GM23248 (cell line): ENCODE measurements at regions not wholly inside any gene's neighbourhood (a gene's known extent, or its start where the extent isn't known, plus 50 kb on each side); places are given as distances from the start of the nearest gene placed in this dataset.

Experiments used
- DNase-seq: peaks from one replicate; pipeline ENCODE4 v3.0.0-alpha.2; 2015
- H2AFZ ChIP-seq: fragments of 200-600 bp; sonication (generic); 2 replicates; pipeline ENCODE4 v1.6.1; 2016; ENCODE audit warnings: antibody characterized with exemption
- H3F3A ChIP-seq: fragments of 200-600 bp; sonication (generic); 2 replicates; pipeline ENCODE4 v1.6.1; 2016; ENCODE audit warnings: mild to moderate bottlenecking, antibody characterized with exemption, mixed run types; ENCODE audit not compliant: insufficient read depth
- H3K27ac ChIP-seq: fragments of 200-600 bp; sonication (generic); 2 replicates; pipeline ENCODE4 v1.5.1; 2016; ENCODE audit warnings: mild to moderate bottlenecking
- H3K27me3 ChIP-seq: fragments of 200-600 bp; sonication (generic); replicated peaks from 2 replicates; pipeline ENCODE4 v1.6.1; 2016; ENCODE audit warnings: mild to moderate bottlenecking; ENCODE audit not compliant: insufficient read depth
- H3K36me3 ChIP-seq: fragments of 200-600 bp; sonication (generic); 2 replicates; pipeline ENCODE4 v1.6.1; 2016; ENCODE audit warnings: low read depth, mild to moderate bottlenecking
- H3K4me1 ChIP-seq: fragments of 200-600 bp; sonication (generic); 2 replicates; pipeline ENCODE4 v1.6.1; 2016; ENCODE audit warnings: mild to moderate bottlenecking; ENCODE audit not compliant: insufficient read depth
- H3K4me2 ChIP-seq: fragments of 200-600 bp; sonication (generic); one replicate; pipeline ENCODE4 v1.6.1; 2016; ENCODE audit warnings: mild to moderate bottlenecking; ENCODE audit not compliant: unreplicated experiment
- H3K4me3 ChIP-seq: fragments of 200-600 bp; sonication (generic); 2 replicates; pipeline ENCODE4 v1.5.1; 2016; ENCODE audit warnings: mild to moderate bottlenecking
- H3K79me2 ChIP-seq: fragments of 200-600 bp; sonication (generic); 2 replicates; pipeline ENCODE4 v1.6.1; 2016; ENCODE audit warnings: mild to moderate bottlenecking; ENCODE audit not compliant: insufficient read depth
- H3K9ac ChIP-seq: fragments of 200-600 bp; sonication (generic); 2 replicates; pipeline ENCODE4 v1.6.1; 2016; ENCODE audit warnings: mild to moderate bottlenecking
- H3K9me2 ChIP-seq: fragments of 200-600 bp; sonication (generic); 2 replicates; pipeline ENCODE4 v1.6.1; 2016; ENCODE audit warnings: mixed run types, mild to moderate bottlenecking, moderate library complexity; ENCODE audit not compliant: insufficient read depth
- H3K9me3 ChIP-seq: fragments of 200-600 bp; sonication (generic); one replicate; pipeline ENCODE4 v1.6.1; 2017; ENCODE audit warnings: low read depth
- H4K20me1 ChIP-seq: fragments of 200-600 bp; sonication (generic); 2 replicates; pipeline ENCODE4 v1.6.0; 2016; ENCODE audit not compliant: insufficient read depth
- EZH2 ChIP-seq: fragments of 200-600 bp; sonication (generic); IDR thresholded peaks from 2 replicates; pipeline ENCODE4 v1.6.1; 2018; ENCODE audit warnings: antibody characterized with exemption, mild to moderate bottlenecking; ENCODE audit not compliant: insufficient read depth, poor library complexity, severe bottlenecking
- EZH2phosphoT487 ChIP-seq: fragments of 200-600 bp; sonication (generic); IDR thresholded peaks from 2 replicates; pipeline ENCODE4 v1.6.1; 2018; ENCODE audit warnings: antibody characterized with exemption, moderate library complexity, mild to moderate bottlenecking, low read depth; ENCODE audit not compliant: insufficient read depth
- WGBS, 2 experiments: methylation state at CpG; one replicate each; pipeline ENCODE4 v1.1.6; 2015 to 2017; ENCODE audit warnings: low lambda C conversion rate in 2 of 2, low coverage in 1 of 2; ENCODE audit errors: missing lambda C conversion rate in 2 of 2; 5-methylcytosine and 5-hydroxymethylcytosine counted together
- in situ Hi-C: fragments of 300-500 bp; cut with MboI; formaldehyde crosslinking; loops from 2 replicates; pipeline ENCODE4 v1.15.0; 2020

DNA sequence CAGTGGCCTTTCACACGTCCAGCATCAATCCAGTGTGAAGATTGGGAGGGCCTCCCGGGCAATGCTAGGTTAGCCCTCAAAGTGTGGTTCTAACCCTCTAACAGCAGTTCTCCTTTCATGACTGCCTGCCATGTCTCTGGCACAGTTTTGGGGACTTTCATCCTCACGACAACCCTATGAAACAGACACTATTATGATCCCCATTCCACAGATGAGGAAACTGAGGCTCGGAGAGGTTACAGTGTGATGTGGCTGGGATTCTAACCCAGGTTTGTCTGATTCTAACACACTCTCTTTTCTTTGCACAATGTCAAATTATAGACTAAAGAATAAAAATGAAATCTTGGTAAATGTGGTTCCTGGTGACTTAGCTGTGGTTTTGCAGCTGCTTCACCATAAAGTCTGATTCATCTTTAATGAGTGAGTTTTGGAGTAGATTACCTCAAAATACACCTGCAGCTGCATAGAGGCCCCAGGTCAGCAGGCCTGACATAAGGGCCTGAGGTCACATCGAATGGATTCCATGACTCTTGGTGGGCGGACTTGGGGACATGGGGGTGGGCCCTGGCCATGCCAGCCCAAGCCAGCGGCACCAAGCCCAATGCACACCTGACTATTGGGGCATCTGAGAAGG, 214.4 kb downstream of the GLI2 start:
- Histone ChIP-seq H4K20me1 (no peaks in the 10 kb centered on the region), H3K9ac (no peak overlapping the region), H3K9me3 (no peaks in the 10 kb centered on the region), H2AFZ (no peak overlapping the region), H3K36me3 (no peaks in the 10 kb centered on the region), H3K27me3 (no peaks in the 10 kb centered on the region), H3K4me2 (no peak overlapping the region), H3K9me2 (no peaks in the 10 kb centered on the region), H3K79me2 (peaks cover 35% of the 10 kb centered on the region), H3K27ac (no peak overlapping the region), H3K4me3 (no peak overlapping the region), H3K4me1 (no peaks in the 10 kb centered on the region), H3F3A (no peaks in the 10 kb centered on the region)
- DNase-seq = peak; percentile 18
- in situ Hi-C loops = no loop called here
- 84 to 87% methylated on average over 7 of the region's 7 CpGs for WGBS, 2 experiments
- TF ChIP-seq EZH2phosphoT487 (no peak), EZH2 (no peak)

DNA sequence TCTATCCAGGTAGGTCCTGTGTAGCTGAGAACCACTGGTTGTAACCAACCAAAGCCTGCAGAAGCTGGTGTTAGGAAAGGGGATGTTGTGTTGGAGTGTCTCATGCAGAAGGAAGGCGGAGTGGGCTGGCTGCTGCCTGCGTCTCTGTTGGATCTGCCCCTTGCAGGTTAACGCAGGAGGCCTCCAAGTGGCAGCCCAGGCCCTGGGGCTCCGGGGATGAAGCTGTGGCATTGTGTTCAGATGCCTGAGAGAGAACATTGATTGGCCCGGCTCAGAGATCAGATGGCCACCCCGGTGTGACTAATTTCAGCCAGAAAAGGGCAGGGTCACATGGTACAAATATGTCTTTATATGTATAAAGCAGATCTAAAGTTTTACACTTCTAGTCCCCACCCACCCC, 216.0 kb downstream of the GLI2 start:
- DNase-seq = no peak
- Histone ChIP-seq H3K9me3 (no peaks in the 10 kb centered on the region), H3K4me2 (no peak overlapping the region), H3K36me3 (no peaks in the 10 kb centered on the region), H3K79me2 (peaks cover 30% of the 10 kb centered on the region), H2AFZ (no peak overlapping the region), H4K20me1 (no peaks in the 10 kb centered on the region), H3F3A (no peaks in the 10 kb centered on the region), H3K4me3 (no peak overlapping the region), H3K27ac (no peak overlapping the region), H3K27me3 (no peaks in the 10 kb centered on the region), H3K9ac (no peak overlapping the region), H3K4me1 (no peaks in the 10 kb centered on the region), H3K9me2 (no peaks in the 10 kb centered on the region)
- no peak for TF ChIP-seq EZH2phosphoT487
- TF ChIP-seq EZH2 = no peak
- 62 to 65% methylated on average over 6 of the region's 6 CpGs for WGBS, 2 experiments
- in situ Hi-C loops = no loop called here

DNA sequence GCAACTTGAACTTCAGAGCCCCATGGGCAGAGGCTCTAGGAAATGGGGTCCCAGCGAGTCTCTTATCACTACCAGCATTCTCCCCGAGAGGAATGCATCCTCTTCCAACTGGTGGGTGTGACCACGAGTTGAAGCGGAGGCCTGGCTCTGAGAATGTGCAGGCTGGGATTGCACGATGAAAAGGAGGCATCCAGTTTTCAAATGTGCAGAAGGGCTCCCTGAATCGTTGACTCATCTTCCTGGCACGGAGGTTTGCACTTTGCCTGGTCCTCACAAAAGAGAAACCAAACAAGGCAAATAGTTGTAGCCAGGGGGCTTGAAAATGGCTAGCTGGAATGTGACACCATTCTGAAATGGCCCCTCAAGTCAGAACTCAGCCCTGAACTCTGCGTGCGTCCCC, 216.7 kb downstream of the GLI2 start:
- Histone ChIP-seq H3K27me3 (no peaks in the 10 kb centered on the region), H3K36me3 (no peaks in the 10 kb centered on the region; the same call in 1 of the 2 replicates), H3K9me2 (no peaks in the 10 kb centered on the region), H3F3A (no peaks in the 10 kb centered on the region), H3K4me3 (no peak overlapping the region), H4K20me1 (no peaks in the 10 kb centered on the region), H3K4me1 (no peaks in the 10 kb centered on the region), H3K9me3 (no peaks in the 10 kb centered on the region), H3K9ac (no peak overlapping the region), H3K27ac (no peak overlapping the region), H2AFZ (no peak overlapping the region), H3K4me2 (no peak overlapping the region), H3K79me2 (peaks cover 25% of the 10 kb centered on the region)
- WGBS, 2 experiments = 33 to 36% methylated on average over 9 of the region's 9 CpGs
- in situ Hi-C loops = no loop called here
- peak; percentile 64 for DNase-seq
- TF ChIP-seq EZH2phosphoT487 (no peak), EZH2 (no peak)

DNA sequence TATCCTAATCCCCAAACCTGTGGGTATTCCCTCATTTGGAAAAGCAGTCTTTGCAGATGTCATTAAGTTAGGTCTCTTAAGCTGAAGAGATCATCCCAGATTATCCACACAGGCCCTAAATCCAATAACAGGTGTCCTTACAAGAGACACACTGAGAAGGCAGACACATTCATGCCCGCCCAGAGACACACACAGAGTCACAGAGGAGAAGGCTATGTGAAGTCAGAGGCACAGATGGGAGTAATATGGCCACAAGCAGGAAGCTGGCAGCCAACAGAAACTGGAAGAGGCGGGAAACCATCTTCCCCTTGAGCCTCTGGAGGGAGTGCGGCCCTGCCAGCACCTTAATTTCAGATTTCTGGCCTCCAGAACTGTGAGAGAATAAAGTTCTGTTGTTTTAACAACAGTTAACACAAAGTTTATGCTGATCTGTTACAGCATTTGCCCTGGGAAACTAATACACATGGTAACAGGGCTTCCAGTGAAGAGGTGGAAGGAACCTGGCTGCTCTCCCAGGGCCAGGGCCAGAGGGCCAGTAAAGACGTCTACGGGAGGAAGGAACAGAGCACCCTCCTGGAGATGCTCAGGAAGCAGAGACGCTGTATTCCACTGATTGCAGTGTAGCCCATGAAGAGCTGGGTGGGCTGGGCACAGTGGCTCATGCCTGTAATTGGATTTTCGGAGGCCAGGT, 217.5 kb downstream of the GLI2 start:
- no peaks in the 10 kb centered on the region for H3F3A ChIP-seq
- no peak for DNase-seq
- no peak overlapping the region for H3K9ac ChIP-seq
- in situ Hi-C loops = no loop called here
- H3K4me2 ChIP-seq = no peak overlapping the region
- no peaks in the 10 kb centered on the region for H4K20me1 ChIP-seq
- H3K79me2 ChIP-seq = peaks cover 20% of the 10 kb centered on the region; the same call in 1 of the 2 replicates
- TF ChIP-seq EZH2phosphoT487 = no peak
- no peak for TF ChIP-seq EZH2
- no peak overlapping the region for H2AFZ ChIP-seq
- no peak overlapping the region for H3K4me3 ChIP-seq
- H3K36me3 ChIP-seq = no peaks in the 10 kb centered on the region; the same call in 1 of the 2 replicates
- H3K27ac ChIP-seq = no peak overlapping the region
- H3K27me3 ChIP-seq = no peaks in the 10 kb centered on the region
- no peaks in the 10 kb centered on the region for H3K4me1 ChIP-seq
- no peaks in the 10 kb centered on the region for H3K9me3 ChIP-seq
- H3K9me2 ChIP-seq = no peaks in the 10 kb centered on the region
- WGBS, 2 experiments = 93 to 95% methylated on average over 7 of the region's 7 CpGs
